ENCODE measurements at regions not wholly inside any gene's neighbourhood (a gene's known extent, or its start where the extent isn't known, plus 50 kb on each side); places are given as distances from the start of the nearest gene placed in this dataset.
"Not testable (repeated sequence)": the region's sequence is repeated elsewhere in the genome, so short reads cannot be mapped to it uniquely, and the experiment has no call there.

DNA sequence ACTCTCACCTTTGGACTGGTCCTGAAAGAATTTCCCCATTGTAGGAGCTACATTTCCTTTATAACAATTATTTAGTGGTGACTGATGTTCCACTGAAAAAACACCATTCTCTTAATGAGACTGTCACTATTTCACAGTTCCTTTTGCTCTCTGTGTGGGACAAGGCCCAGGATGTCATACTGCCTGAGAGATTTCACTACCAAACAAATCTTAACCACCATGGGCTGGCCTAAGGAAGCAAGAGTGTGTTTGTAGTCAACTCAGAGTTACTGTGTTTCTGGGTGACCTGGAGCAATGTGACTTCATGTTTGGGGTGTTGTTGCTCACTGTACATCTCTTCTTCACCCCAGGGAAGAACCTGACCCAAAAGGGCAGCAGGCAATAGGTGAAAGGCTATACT is 50.1 kb upstream of the ZNF608 start:
- DNase-seq = no peak

DNA sequence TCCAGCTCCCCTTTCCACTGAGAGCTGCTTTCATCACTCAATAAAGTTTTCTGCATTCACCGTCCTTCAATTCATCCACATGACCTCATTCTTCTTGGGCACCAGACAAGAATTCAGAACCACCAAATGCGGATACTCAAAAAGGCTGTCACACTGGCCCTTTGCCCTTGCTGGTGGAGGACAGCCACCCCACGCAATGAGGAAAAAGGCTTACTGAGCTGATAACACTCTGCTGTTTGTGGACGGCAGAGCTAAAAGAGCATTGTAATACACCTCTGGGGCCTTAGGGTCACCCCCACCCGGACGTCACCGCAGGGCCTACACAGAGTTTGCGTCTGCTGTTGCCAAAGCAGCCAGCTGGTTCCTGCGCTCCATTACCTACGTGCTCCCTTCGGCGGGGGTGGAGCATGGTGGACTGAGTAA is 51.2 kb upstream of the ZNF608 start:
- no peak for DNase-seq

DNA sequence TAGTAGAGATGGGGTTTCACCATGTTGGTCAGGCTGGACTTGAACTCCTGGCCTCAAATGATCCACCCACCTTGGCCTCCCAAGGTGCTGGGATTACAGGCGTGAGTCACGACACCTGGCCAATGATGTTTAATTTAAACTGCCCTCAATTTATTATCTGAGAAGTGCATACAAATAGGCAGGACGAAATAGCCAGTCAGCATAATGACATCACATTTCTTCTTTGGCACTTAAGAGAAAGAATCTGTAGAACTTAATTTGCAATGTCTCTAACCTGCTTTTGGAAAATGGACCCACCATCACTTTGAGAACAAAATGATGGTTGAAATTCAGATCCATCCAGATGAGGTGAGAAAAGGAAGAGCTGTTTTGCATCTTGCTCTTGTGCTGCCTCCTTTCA is 52.5 kb upstream of the ZNF608 start:
- no peak for DNase-seq

GRCh38 chr5:124801551-124801950 is 55.1 kb upstream of the ZNF608 start:
- DNase-seq = no peak

GRCh38 chr5:124803617-124804323 is 57.3 kb upstream of the ZNF608 start:
- DNase-seq = no peak

DNA sequence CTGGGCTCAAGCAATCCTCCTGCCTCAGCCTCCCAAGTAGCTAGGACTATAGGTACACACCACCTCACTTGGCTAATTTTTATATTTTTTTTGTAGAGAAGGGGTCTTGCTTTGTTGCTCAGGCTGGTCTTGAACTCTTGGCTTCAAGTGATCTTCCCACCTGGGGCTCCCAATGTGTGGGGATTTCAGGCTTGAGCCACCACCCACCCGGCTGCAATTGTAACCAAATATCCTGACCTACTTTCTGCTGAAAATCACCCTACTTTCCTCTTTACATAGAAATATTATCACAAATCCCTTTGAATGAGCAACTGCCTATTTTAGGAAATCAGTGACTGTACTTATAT is 59.6 kb upstream of the ZNF608 start:
- DNase-seq = no peak

DNA sequence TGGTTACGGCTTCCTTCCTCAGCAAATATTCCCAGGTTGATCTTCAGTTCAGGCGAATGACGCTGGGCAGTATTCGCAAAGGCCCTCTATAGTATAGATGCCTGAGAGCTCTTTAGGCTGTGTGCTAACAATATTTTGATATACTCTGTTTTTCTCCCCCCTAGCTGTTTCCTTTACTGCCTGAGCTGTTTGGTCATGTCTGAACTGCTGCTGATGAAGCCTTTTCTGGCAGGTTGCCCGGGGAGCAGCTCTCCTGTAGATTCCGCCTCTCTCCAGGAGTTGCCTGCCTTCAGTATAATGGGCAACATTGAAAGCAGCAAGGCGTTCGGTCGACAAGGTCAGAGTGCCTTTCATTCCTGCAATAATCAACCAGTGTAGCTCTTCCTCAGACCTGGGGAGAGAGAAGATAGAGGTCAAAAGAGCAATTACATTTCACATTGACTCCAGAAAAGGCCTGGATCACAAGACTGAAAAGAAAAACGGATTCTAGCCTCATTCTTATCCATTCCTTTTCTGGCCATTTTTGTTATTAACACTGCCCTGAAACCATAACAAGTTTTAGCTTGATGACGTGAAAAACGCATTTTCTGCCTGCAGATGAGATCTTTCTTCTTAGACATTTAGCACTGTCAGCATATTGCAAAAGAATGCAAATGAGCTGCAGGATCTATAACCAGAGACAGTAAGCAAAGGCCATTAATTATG is 60.1 kb upstream of the ZNF608 start:
- no peak for DNase-seq

DNA sequence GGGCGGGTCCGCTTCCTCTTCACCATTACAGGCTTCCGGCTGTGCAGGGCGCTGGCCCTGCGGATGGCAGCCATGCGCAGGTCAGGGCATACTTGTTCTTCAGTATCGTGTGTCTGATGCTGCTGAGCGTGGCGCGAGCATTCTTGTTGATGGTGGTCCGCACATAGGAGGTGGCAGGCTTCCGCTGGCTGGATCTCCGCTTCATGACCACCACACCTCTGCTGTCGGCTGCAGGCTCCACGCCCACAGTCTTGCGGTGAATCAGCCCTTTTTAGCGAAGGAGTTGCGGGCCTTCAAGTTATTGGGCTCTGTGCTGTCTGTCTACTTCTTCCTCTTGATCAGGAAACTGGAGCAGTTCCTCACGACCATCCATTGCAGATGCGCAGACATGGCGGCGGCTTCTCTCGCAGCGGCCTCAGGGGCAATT is 62.4 kb upstream of the ZNF608 start:
- no peak for DNase-seq

DNA sequence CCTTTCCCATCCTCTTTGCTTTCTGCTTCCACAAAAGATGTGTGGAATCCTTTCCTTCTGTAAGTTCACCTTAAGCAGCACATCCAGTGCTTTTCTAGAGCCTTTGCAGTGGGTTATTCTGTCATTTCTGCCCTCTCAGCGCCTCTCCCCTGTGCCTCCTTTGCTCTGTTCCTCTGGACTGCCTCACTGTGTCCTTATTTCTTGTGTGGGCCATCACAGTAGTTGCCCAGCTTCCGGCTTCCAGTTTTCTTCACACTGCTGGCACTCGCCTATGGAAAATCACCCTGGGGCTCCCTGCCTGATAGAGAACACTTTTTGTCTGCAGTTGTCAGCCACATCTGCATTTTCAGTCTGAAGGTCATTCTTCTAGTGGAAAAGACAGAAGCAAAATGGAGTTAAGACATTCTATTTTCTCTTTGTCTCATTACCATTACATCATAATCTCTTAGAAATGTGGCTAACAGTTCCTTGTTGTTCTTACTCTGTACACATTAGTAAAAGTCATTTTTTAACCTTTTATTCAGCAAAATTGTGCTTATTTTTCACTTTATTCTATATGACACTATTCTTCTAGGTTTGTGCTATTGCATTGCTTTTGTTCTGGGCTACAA is 64.1 kb upstream of the ZNF608 start:
- no peak for DNase-seq

GRCh38 chr5:124812771-124813358 is 66.4 kb upstream of the ZNF608 start:
- no peak for DNase-seq

GRCh38 chr5:124816381-124816780 is 69.9 kb upstream of the ZNF608 start:
- DNase-seq = no peak

DNA sequence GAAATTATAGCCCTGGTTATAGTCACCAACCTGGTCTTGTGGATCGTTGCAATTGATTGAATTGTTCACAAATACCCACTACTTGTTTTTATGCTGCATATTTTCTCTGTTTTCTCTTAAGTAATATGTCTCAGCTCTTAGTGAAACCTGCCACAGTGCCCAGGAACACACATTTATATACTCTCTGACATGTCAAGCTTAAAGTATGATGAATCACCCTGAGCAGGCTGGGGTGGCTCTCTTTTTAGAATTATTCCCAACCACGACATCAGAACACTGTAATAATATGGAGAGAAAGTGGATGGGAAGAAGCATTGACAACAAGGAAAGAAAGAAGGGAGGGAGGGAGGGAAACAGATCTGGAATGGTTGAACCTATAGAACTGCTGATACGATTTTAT is 72.8 kb upstream of the ZNF608 start:
- DNase-seq = no peak

GRCh38 chr5:124822647-124823046 is 76.2 kb upstream of the ZNF608 start:
- DNase-seq = no peak

DNA sequence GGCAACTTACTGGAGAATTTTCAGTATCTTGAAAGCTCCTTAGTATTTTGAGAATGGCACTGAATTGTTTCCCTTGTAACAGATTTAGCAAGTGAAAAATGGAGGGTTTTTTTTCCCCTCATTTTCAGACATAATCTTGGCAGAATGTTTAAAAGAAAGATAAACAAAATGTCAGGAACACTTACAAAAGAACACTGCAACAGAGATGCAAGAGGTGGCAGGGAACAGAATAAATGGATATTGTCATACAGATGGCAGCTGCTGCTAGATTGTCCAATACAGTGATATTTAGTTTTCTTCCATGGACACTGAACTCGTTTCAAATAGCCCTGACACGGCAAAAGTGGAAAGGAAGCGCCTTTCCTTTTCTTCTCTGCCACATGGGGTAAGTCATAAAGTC is 76.9 kb upstream of the ZNF608 start:
- DNase-seq = no peak

GRCh38 chr5:124824637-124825158 is 78.3 kb upstream of the ZNF608 start:
- no peak for DNase-seq

- DNase-seq = no peak
Observed at GRCh38 chr5:124825250-124825982, 79.0 kb upstream of the ZNF608 start.

DNA sequence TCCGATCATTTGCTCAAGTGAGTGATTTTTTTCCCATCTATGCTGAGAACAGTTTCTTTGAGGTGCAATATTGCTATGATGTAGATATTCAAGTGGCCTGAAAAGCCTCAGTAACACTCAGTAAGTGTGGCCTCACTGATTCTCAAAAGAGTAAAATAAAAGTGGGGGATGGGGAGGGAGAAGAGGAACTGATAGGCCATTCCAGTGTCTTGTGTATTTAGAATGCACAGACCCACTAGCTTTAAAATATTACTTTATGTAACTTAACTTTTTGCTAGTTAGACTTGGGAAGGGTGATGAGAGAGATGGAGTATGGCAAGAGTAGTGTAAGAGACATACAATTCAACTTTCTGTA is 79.5 kb upstream of the ZNF608 start:
- no peak for DNase-seq

- DNase-seq = no peak
Observed at GRCh38 chr5:124828731-124829234, 82.3 kb upstream of the ZNF608 start.

DNA sequence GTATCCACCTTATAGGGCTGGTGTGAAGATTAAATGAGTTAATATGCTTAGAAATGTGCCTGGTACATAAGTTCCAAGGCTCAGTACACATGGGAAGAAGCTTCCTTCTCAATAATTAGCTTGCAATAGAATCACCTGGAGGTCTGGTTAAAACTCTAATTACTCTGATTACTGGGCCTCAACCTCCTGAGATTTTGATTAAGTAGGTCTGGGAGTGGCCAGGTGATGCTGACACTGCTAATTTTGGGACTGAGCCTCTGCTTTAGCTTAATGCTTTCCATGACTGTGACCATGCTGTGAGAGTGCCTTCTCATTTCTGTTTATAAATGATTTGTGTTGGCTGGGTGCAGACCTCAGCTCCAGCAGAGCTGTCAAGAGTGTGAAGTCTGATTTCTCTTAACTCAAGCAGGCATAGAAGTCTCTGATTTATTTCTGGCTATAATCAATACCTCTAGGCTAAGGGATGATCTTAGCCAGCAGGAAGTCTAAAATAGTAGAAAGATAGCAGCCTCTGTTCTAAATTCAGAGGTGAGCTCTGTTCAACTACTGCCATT is 85.3 kb upstream of the ZNF608 start:
- no peak for DNase-seq

- DNase-seq = no peak
Observed at GRCh38 chr5:124832510-124832909, 86.1 kb upstream of the ZNF608 start.

DNA sequence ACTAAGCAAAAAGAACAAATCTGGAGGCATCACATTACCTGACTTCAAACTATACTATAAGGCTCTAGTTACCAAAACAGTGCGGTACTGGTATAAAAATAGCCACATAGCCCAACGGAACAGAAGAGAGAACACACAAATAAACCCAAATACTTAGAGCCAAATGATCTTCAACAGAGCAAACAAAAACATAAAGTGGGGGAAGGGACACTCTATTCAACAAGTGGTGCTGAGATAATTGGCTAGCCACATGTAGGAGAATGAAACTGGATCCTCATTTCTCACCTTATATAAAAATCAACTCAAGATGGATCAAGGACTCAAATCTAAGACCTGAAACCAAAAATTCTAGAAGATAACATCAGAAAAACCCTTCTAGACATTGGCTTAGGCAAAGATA is 89.9 kb upstream of the ZNF608 start:
- DNase-seq = not testable (repeated sequence)

GRCh38 chr5:124839371-124839998 is 93.0 kb upstream of the ZNF608 start:
- no peak for DNase-seq
